ENCODE measurements at regions not wholly inside any gene's neighbourhood (a gene's known extent, or its start where the extent isn't known, plus 50 kb on each side); places are given as distances from the start of the nearest gene placed in this dataset.
A peak's percentile ranks its signal among the peaks of the same experiment; 100 is the strongest.

DNA sequence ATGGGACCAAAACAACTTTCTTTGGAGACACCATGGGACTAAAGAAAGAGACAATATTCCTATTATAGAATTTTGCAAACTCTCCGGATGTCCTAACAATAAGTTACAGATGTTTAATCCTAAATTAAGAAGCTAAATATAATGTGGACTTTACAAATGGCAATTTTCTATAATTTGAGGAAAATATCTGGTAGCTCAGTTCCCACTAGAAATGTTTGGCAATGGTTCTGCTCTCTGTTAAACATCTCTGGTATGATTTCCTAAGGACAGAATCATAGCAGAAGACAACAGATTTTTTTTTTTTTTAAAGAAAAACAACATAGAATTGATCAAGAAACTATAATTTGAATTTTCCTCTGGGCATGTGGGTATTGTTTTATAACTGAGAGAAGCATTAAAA lies 232.8 kb downstream of the ENC1 start (continued):
- TF ChIP-seq JUNB (IDR thresholded peaks at IDR 0.05; ENCODE audit: unreplicated experiment) = no peak

DNA sequence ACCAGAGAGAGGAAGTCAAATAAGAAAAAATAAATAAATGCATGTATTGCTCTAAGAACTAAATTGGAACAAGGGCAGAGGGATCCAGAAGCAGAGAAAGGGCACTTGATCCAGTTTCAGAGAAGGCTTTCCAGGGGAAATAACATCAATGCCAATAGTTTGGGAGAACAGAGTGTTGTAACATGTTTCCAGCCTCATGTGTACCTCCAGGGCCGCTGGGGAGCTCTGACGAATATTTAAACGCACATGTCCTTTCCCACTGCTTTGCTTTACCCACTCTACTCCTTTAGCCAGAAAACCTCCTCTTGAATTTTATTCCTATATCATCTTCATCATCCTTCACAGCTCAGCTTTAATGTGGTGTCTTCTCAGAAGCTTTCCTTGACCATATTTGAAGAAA lies 233.7 kb downstream of the ENC1 start:
- no peak overlapping the region for H3K27ac Mint-ChIP-seq
- no peaks in the 10 kb centered on the region for H3K27me3 ChIP-seq (ENCODE audit: insufficient read depth)
- no peak overlapping the region for H3K4me3 ChIP-seq
- peak overlapping the region; percentile 35; the same call in 1 of the 2 replicates for H2AFZ ChIP-seq
- TF ChIP-seq, protein P1, sequence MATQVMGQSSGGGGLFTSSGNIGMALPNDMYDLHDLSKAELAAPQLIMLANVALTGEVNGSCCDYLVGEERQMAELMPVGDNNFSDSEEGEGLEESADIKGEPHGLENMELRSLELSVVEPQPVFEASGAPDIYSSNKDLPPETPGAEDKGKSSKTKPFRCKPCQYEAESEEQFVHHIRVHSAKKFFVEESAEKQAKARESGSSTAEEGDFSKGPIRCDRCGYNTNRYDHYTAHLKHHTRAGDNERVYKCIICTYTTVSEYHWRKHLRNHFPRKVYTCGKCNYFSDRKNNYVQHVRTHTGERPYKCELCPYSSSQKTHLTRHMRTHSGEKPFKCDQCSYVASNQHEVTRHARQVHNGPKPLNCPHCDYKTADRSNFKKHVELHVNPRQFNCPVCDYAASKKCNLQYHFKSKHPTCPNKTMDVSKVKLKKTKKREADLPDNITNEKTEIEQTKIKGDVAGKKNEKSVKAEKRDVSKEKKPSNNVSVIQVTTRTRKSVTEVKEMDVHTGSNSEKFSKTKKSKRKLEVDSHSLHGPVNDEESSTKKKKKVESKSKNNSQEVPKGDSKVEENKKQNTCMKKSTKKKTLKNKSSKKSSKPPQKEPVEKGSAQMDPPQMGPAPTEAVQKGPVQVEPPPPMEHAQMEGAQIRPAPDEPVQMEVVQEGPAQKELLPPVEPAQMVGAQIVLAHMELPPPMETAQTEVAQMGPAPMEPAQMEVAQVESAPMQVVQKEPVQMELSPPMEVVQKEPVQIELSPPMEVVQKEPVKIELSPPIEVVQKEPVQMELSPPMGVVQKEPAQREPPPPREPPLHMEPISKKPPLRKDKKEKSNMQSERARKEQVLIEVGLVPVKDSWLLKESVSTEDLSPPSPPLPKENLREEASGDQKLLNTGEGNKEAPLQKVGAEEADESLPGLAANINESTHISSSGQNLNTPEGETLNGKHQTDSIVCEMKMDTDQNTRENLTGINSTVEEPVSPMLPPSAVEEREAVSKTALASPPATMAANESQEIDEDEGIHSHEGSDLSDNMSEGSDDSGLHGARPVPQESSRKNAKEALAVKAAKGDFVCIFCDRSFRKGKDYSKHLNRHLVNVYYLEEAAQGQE (IDR thresholded peaks at IDR 0.05; ENCODE audit: unreplicated experiment) = no peak
- TF ChIP-seq STAT1 (IDR thresholded peaks at IDR 0.05; ENCODE audit: unreplicated experiment) = no peak
- TF ChIP-seq JUNB (IDR thresholded peaks at IDR 0.05; ENCODE audit: unreplicated experiment) = no peak
- TF ChIP-seq, protein P2, sequence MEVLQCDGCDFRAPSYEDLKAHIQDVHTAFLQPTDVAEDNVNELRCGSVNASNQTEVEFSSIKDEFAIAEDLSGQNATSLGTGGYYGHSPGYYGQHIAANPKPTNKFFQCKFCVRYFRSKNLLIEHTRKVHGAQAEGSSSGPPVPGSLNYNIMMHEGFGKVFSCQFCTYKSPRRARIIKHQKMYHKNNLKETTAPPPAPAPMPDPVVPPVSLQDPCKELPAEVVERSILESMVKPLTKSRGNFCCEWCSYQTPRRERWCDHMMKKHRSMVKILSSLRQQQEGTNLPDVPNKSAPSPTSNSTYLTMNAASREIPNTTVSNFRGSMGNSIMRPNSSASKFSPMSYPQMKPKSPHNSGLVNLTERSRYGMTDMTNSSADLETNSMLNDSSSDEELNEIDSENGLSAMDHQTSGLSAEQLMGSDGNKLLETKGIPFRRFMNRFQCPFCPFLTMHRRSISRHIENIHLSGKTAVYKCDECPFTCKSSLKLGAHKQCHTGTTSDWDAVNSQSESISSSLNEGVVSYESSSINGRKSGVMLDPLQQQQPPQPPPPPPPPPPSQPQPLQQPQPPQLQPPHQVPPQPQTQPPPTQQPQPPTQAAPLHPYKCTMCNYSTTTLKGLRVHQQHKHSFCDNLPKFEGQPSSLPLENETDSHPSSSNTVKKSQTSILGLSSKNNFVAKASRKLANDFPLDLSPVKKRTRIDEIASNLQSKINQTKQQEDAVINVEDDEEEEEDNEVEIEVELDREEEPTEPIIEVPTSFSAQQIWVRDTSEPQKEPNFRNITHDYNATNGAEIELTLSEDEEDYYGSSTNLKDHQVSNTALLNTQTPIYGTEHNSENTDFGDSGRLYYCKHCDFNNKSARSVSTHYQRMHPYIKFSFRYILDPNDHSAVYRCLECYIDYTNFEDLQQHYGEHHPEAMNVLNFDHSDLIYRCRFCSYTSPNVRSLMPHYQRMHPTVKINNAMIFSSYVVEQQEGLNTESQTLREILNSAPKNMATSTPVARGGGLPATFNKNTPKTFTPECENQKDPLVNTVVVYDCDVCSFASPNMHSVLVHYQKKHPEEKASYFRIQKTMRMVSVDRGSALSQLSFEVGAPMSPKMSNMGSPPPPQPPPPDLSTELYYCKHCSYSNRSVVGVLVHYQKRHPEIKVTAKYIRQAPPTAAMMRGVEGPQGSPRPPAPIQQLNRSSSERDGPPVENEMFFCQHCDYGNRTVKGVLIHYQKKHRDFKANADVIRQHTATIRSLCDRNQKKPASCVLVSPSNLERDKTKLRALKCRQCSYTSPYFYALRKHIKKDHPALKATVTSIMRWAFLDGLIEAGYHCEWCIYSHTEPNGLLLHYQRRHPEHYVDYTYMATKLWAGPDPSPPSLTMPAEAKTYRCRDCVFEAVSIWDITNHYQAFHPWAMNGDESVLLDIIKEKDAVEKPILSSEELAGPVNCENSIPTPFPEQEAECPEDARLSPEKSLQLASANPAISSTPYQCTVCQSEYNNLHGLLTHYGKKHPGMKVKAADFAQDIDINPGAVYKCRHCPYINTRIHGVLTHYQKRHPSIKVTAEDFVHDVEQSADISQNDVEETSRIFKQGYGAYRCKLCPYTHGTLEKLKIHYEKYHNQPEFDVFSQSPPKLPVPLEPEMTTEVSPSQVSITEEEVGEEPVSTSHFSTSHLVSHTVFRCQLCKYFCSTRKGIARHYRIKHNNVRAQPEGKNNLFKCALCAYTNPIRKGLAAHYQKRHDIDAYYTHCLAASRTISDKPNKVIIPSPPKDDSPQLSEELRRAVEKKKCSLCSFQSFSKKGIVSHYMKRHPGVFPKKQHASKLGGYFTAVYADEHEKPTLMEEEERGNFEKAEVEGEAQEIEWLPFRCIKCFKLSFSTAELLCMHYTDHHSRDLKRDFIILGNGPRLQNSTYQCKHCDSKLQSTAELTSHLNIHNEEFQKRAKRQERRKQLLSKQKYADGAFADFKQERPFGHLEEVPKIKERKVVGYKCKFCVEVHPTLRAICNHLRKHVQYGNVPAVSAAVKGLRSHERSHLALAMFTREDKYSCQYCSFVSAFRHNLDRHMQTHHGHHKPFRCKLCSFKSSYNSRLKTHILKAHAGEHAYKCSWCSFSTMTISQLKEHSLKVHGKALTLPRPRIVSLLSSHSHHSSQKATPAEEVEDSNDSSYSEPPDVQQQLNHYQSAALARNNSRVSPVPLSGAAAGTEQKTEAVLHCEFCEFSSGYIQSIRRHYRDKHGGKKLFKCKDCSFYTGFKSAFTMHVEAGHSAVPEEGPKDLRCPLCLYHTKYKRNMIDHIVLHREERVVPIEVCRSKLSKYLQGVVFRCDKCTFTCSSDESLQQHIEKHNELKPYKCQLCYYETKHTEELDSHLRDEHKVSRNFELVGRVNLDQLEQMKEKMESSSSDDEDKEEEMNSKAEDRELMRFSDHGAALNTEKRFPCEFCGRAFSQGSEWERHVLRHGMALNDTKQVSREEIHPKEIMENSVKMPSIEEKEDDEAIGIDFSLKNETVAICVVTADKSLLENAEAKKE (CRISPR knock-in tag; IDR thresholded peaks at IDR 0.05) = no peak
- no peak for TF ChIP-seq ZNF114 (CRISPR knock-in tag; IDR thresholded peaks at IDR 0.05)
- TF ChIP-seq POLR2AphosphoS5 (IDR thresholded peaks at IDR 0.05; ENCODE audit: low read depth) = no peak
- TF ChIP-seq EZH2phosphoT487 (IDR thresholded peaks at IDR 0.05; ENCODE audit: unreplicated experiment) = no peak
- TF ChIP-seq, protein P3, sequence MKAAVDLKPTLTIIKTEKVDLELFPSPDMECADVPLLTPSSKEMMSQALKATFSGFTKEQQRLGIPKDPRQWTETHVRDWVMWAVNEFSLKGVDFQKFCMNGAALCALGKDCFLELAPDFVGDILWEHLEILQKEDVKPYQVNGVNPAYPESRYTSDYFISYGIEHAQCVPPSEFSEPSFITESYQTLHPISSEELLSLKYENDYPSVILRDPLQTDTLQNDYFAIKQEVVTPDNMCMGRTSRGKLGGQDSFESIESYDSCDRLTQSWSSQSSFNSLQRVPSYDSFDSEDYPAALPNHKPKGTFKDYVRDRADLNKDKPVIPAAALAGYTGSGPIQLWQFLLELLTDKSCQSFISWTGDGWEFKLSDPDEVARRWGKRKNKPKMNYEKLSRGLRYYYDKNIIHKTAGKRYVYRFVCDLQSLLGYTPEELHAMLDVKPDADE (IDR thresholded peaks at IDR 0.05) = no peak
- TF ChIP-seq NANOG (IDR thresholded peaks at IDR 0.05; ENCODE audit: borderline replicate concordance) = no peak
- TF ChIP-seq, protein P4, sequence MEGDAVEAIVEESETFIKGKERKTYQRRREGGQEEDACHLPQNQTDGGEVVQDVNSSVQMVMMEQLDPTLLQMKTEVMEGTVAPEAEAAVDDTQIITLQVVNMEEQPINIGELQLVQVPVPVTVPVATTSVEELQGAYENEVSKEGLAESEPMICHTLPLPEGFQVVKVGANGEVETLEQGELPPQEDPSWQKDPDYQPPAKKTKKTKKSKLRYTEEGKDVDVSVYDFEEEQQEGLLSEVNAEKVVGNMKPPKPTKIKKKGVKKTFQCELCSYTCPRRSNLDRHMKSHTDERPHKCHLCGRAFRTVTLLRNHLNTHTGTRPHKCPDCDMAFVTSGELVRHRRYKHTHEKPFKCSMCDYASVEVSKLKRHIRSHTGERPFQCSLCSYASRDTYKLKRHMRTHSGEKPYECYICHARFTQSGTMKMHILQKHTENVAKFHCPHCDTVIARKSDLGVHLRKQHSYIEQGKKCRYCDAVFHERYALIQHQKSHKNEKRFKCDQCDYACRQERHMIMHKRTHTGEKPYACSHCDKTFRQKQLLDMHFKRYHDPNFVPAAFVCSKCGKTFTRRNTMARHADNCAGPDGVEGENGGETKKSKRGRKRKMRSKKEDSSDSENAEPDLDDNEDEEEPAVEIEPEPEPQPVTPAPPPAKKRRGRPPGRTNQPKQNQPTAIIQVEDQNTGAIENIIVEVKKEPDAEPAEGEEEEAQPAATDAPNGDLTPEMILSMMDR (conservative IDR thresholded peaks at IDR 0.05; ENCODE audit: low read depth in 2 of 2) = no peak
- peaks cover 2% of the 10 kb centered on the region for H3K27me3 Mint-ChIP-seq (ENCODE audit: insufficient read depth, low read depth, poor library complexity)
- DNase-seq (ENCODE audit: low spot score) = no peak
- no peaks in the 10 kb centered on the region for H3K36me3 Mint-ChIP-seq (ENCODE audit: low read depth)
- no peak overlapping the region for H3K27ac ChIP-seq (ENCODE audit: low read depth)
- H3K36me3 ChIP-seq (ENCODE audit: insufficient read depth) = no peaks in the 10 kb centered on the region
- no peaks in the 10 kb centered on the region for H4K20me1 ChIP-seq (replicated peaks; ENCODE audit: insufficient read depth)
- 0 out of 2 replicates have a peak, but pooled peaks cover under 1% of the 10 kb centered on the region for H3K4me1 ChIP-seq (ENCODE audit: insufficient read depth)
- no peaks in the 10 kb centered on the region for H3K9me2 ChIP-seq (ENCODE audit: insufficient read depth)
- no peak overlapping the region for H3K4me3 Mint-ChIP-seq
- H3K79me2 ChIP-seq (replicated peaks; ENCODE audit: insufficient read depth) = no peaks in the 10 kb centered on the region
- H3K4me1 Mint-ChIP-seq = peaks cover 5% of the 10 kb centered on the region
- H3K9me3 Mint-ChIP-seq = no peaks in the 10 kb centered on the region
- no peaks in the 10 kb centered on the region for H3F3A ChIP-seq (replicated peaks; ENCODE audit: low read depth)
- ATAC-seq = no peak
- no peak overlapping the region for H3K4me2 ChIP-seq

Data from GM23338 (cell line).